Thoracic aorta (tissue), 2 donors: ENCODE measurements at regions not wholly inside any gene's neighbourhood (a gene's known extent, or its start where the extent isn't known, plus 50 kb on each side); places are given as distances from the start of the nearest gene placed in this dataset.

ENCODE experiments used
- ATAC-seq: fragments of 150-250 bp; one replicate; pipeline ENCODE4 v1.8.0; 2017; ENCODE audit warnings: low read depth; ENCODE audit not compliant: insufficient number of reproducible peaks, low FRiP score
- DNase-seq: peaks from one replicate; pipeline ENCODE4 v3.0.0-alpha.2; 2020; ENCODE audit warnings: low spot score
- H3K27ac ChIP-seq, 2 donors: fragments of 200-600 bp; sonication (generic); 1 replicate in 1 of 2; 2 replicates in 1 of 2; pipeline ENCODE4 v1.5.1; 2016; ENCODE audit warnings: mild to moderate bottlenecking in 2 of 2, moderate library complexity in 2 of 2
- H3K27me3 ChIP-seq: fragments of 200-600 bp; sonication (generic); replicated peaks from 2 replicates; pipeline ENCODE4 v1.6.0; 2016; ENCODE audit warnings: mild to moderate bottlenecking; ENCODE audit not compliant: insufficient read depth
- H3K36me3 ChIP-seq: fragments of 200-600 bp; sonication (generic); one replicate; pipeline ENCODE4 v1.5.1; 2016
- H3K4me1 ChIP-seq, 2 donors: fragments of 200-600 bp; sonication (generic); 1 replicate in 1 of 2; 2 replicates in 1 of 2; pipeline versions ENCODE4 v1.5.1 to v1.6.0; 2016; ENCODE audit warnings: low read depth in 2 of 2, mild to moderate bottlenecking in 1 of 2; ENCODE audit not compliant: control insufficient read depth in 1 of 2
- H3K4me3 ChIP-seq: fragments of 200-600 bp; sonication (generic); 2 replicates; pipeline ENCODE4 v1.5.1; 2016; ENCODE audit warnings: mild to moderate bottlenecking
- H3K9me3 ChIP-seq: fragments of 200-600 bp; sonication (generic); 2 replicates; pipeline ENCODE4 v1.5.1; 2016
- CTCF ChIP-seq: fragments of 200-600 bp; sonication (generic); IDR thresholded peaks from one replicate; pipeline ENCODE4 v1.5.1; 2019; ENCODE audit warnings: antibody characterized with exemption

- Histone ChIP-seq H3K4me3 (no peak overlapping the region), H3K27me3 (no peaks in the 10 kb centered on the region), H3K27ac (no peak overlapping the region), H3K9me3 (no peaks in the 10 kb centered on the region), H3K36me3 (no peaks in the 10 kb centered on the region), H3K4me1 (no peaks in the 10 kb centered on the region)
- DNase-seq, result no peak
- ATAC-seq, result no peak
- no peak for TF ChIP-seq CTCF
Measured at GRCh38 chr5:39995990-39996389, 571.2 kb upstream of the DAB2 start.

GRCh38 chr5:39992617-39993202 lies 567.9 kb upstream of the DAB2 start:
- Histone ChIP-seq H3K4me1 (no peaks in the 10 kb centered on the region), H3K4me3 (no peak overlapping the region), H3K36me3 (no peaks in the 10 kb centered on the region), H3K27me3 (no peaks in the 10 kb centered on the region), H3K9me3 (no peaks in the 10 kb centered on the region), H3K27ac (no peak overlapping the region)
- ATAC-seq (no peak), DNase-seq (no peak)
- TF ChIP-seq CTCF, result no peak

GRCh38 chr5:39986614-39987013 lies 561.8 kb upstream of the DAB2 start:
- no peaks in the 10 kb centered on the region for H3K27me3 ChIP-seq
- no peak for ATAC-seq
- H3K4me1 ChIP-seq, result no peaks in the 10 kb centered on the region
- H3K36me3 ChIP-seq, result no peaks in the 10 kb centered on the region
- TF ChIP-seq CTCF, result no peak
- H3K4me3 ChIP-seq, result no peak overlapping the region
- H3K9me3 ChIP-seq, result no peaks in the 10 kb centered on the region
- H3K27ac ChIP-seq, result no peak overlapping the region
- no peak for DNase-seq

- no peak for DNase-seq
- Histone ChIP-seq H3K9me3 (no peaks in the 10 kb centered on the region), H3K27ac (no peak overlapping the region), H3K4me1 (no peaks in the 10 kb centered on the region), H3K4me3 (no peak overlapping the region), H3K36me3 (no peaks in the 10 kb centered on the region), H3K27me3 (no peaks in the 10 kb centered on the region)
- ATAC-seq, result no peak
- TF ChIP-seq CTCF, result no peak
Measured at GRCh38 chr5:39980056-39980455, 555.3 kb upstream of the DAB2 start.

GRCh38 chr5:39977066-39977655 lies 552.4 kb upstream of the DAB2 start:
- ATAC-seq (no peak), DNase-seq (no peak)
- TF ChIP-seq CTCF, result no peak
- H3K9me3 ChIP-seq, result no peaks in the 10 kb centered on the region
- no peak overlapping the region for H3K27ac ChIP-seq
- no peaks in the 10 kb centered on the region for H3K27me3 ChIP-seq
- no peaks in the 10 kb centered on the region for H3K36me3 ChIP-seq
- no peaks in the 10 kb centered on the region for H3K4me1 ChIP-seq
- no peak overlapping the region for H3K4me3 ChIP-seq
